Liver (tissue), 8 donors: ENCODE measurements at regions not wholly inside any gene's neighbourhood (a gene's known extent, or its start where the extent isn't known, plus 50 kb on each side); places are given as distances from the start of the nearest gene placed in this dataset.

Source experiments
- DNase-seq: peaks from one replicate; pipeline ENCODE4 v3.0.0-alpha.2; 2017; ENCODE audit warnings: low spot score
- H3K27ac ChIP-seq, 2 donors: one replicate each; pipeline ENCODE4 v1.7.0; 2013; ENCODE audit warnings: inconsistent platforms in 2 of 2, low read length in 2 of 2, control low read depth in 1 of 2, low read depth in 1 of 2, mild to moderate bottlenecking in 1 of 2
- H3K27me3 ChIP-seq, 4 donors: one replicate each; pipeline versions ENCODE4 v1.6.1 to v1.7.0; 2013; ENCODE audit warnings: low read length in 3 of 4, inconsistent platforms in 1 of 4, mild to moderate bottlenecking in 1 of 4, moderate library complexity in 1 of 4; ENCODE audit not compliant: control insufficient read depth in 4 of 4, insufficient read depth in 4 of 4
- H3K36me3 ChIP-seq, 4 donors: one replicate each; pipeline versions ENCODE4 v1.6.1 to v1.7.0; 2013; ENCODE audit warnings: low read length in 3 of 4, mild to moderate bottlenecking in 3 of 4, low read depth in 1 of 4, moderate library complexity in 1 of 4; ENCODE audit not compliant: control insufficient read depth in 4 of 4, insufficient read depth in 3 of 4
- H3K4me1 ChIP-seq, 4 donors: one replicate each; pipeline versions ENCODE4 v1.6.1 to v1.7.0; 2013; ENCODE audit warnings: low read length in 3 of 4, mild to moderate bottlenecking in 3 of 4, moderate library complexity in 1 of 4; ENCODE audit not compliant: control insufficient read depth in 4 of 4, insufficient read depth in 4 of 4
- H3K4me3 ChIP-seq, 3 donors: one replicate each; pipeline versions ENCODE4 v1.6.1 to v1.7.0; 2013; ENCODE audit warnings: low read length in 3 of 3, control low read depth in 1 of 3, low read depth in 1 of 3, mild to moderate bottlenecking in 1 of 3
- H3K9ac ChIP-seq, 2 donors: one replicate each; pipeline ENCODE4 v1.7.0; 2013; ENCODE audit warnings: low read length in 2 of 2, mild to moderate bottlenecking in 2 of 2, moderate library complexity in 2 of 2, control low read depth in 1 of 2, low read depth in 1 of 2
- H3K9me3 ChIP-seq, 4 donors: one replicate each; pipeline versions ENCODE4 v1.6.1 to v1.7.0; 2013; ENCODE audit warnings: low read length in 3 of 4; ENCODE audit not compliant: control insufficient read depth in 4 of 4
- CTCF ChIP-seq: fragments of 150-350 bp; IDR thresholded peaks from 2 replicates; pipeline ENCODE4 v1.5.1; 2017; ENCODE audit warnings: improper control_type of control experiment, low read depth, low read length; ENCODE audit not compliant: missing input control
- EGR1 ChIP-seq, 2 donors: IDR thresholded peaks; 2 replicates each; pipeline ENCODE4 v1.6.1; 2016 to 2018; ENCODE audit warnings: antibody characterized with exemption in 2 of 2, low read depth in 2 of 2
- FOXA2 ChIP-seq: IDR thresholded peaks from 2 replicates; pipeline ENCODE4 v1.6.1; 2016; ENCODE audit warnings: antibody characterized with exemption
- GABPA ChIP-seq, 2 donors: IDR thresholded peaks in 1 of 2; conservative IDR thresholded peaks in 1 of 2; 2 replicates each; pipeline ENCODE4 v1.6.1; 2016; ENCODE audit warnings: antibody characterized with exemption in 2 of 2, mild to moderate bottlenecking in 1 of 2, moderate library complexity in 1 of 2
- HNF4A ChIP-seq, 2 donors: conservative IDR thresholded peaks; 2 replicates each; pipeline ENCODE4 v1.6.1; 2016; ENCODE audit warnings: antibody characterized with exemption in 2 of 2, mild to moderate bottlenecking in 2 of 2
- HNF4G ChIP-seq: IDR thresholded peaks from 2 replicates; pipeline ENCODE4 v1.6.1; 2016; ENCODE audit warnings: antibody characterized with exemption
- JUND ChIP-seq, 2 donors: IDR thresholded peaks; 2 replicates each; pipeline ENCODE4 v1.6.1; 2016; ENCODE audit warnings: antibody characterized with exemption in 2 of 2
- MAX ChIP-seq: IDR thresholded peaks from 2 replicates; pipeline ENCODE4 v1.6.1; 2016; ENCODE audit warnings: antibody characterized with exemption
- NR2F2 ChIP-seq: IDR thresholded peaks from 2 replicates; pipeline ENCODE4 v1.6.1; 2016; ENCODE audit warnings: antibody characterized with exemption
- REST ChIP-seq: IDR thresholded peaks from 2 replicates; pipeline ENCODE4 v1.6.1; 2016; ENCODE audit warnings: antibody characterized with exemption, mild to moderate bottlenecking
- SP1 ChIP-seq: IDR thresholded peaks from 2 replicates; pipeline ENCODE4 v1.6.1; 2018; ENCODE audit warnings: antibody characterized with exemption, mild to moderate bottlenecking
- TAF1 ChIP-seq: conservative IDR thresholded peaks from 2 replicates; pipeline ENCODE4 v1.6.1; 2016; ENCODE audit warnings: antibody characterized with exemption, mild to moderate bottlenecking
- YY1 ChIP-seq: IDR thresholded peaks from 2 replicates; pipeline ENCODE4 v1.6.1; 2016; ENCODE audit warnings: antibody characterized with exemption, mild to moderate bottlenecking
- WGBS: extraction: QIAGEN DNeasy Blood & Tissue Kit; methylation state at CpG from one replicate; pipeline ENCODE4 v1.1.7; 2013; 5-methylcytosine and 5-hydroxymethylcytosine counted together
- donor health status: healthy.
- donor health status: healthy.
- donor health status: healthy.
- donor health status: healthy.
- donor health status: healthy.

GRCh38 chr4:8773124-8773931 lies 98.3 kb downstream of the HMX1 start:
- 82% methylated on average over 36 of the region's 36 CpGs for WGBS
- Histone ChIP-seq H3K4me3 (no peak overlapping the region), H3K27me3 (no peaks in the 10 kb centered on the region), H3K27ac (no peak overlapping the region), H3K4me1 (no peaks in the 10 kb centered on the region), H3K36me3 (no peaks in the 10 kb centered on the region), H3K9ac (no peak overlapping the region), H3K9me3 (no peaks in the 10 kb centered on the region)
- TF ChIP-seq EGR1 (IDR thresholded peaks at IDR 0.05; ENCODE audit: low read depth in 2 of 2) (no peak), JUND (IDR thresholded peaks at IDR 0.05) (no peak), REST (no peak), YY1 (no peak), HNF4A (conservative IDR thresholded peaks at IDR 0.05) (no peak)
- no peak for DNase-seq

GRCh38 chr4:8772499-8773123 lies 99.0 kb downstream of the HMX1 start:
- TF ChIP-seq HNF4G, result no peak
- no peak for TF ChIP-seq TAF1
- TF ChIP-seq MAX, result no peak
- no peak for TF ChIP-seq JUND (IDR thresholded peaks at IDR 0.05)
- TF ChIP-seq FOXA2, result no peak
- TF ChIP-seq NR2F2, result no peak
- TF ChIP-seq GABPA (IDR thresholded peaks at IDR 0.05 in 1 of 2, conservative IDR thresholded peaks at IDR 0.05 in 1 of 2), result no peak
- no peak for TF ChIP-seq CTCF
- TF ChIP-seq REST, result no peak
- no peak for TF ChIP-seq SP1
- Histone ChIP-seq H3K4me1 (no peaks in the 10 kb centered on the region), H3K9me3 (no peaks in the 10 kb centered on the region), H3K9ac (no peak overlapping the region), H3K4me3 (no peak overlapping the region), H3K27me3 (no peaks in the 10 kb centered on the region), H3K27ac (no peak overlapping the region), H3K36me3 (no peaks in the 10 kb centered on the region)
- 85% methylated on average over 14 of the region's 14 CpGs for WGBS
- DNase-seq, result no peak
